ENCODE measurements at regions not wholly inside any gene's neighbourhood (a gene's known extent, or its start where the extent isn't known, plus 50 kb on each side); places are given as distances from the start of the nearest gene placed in this dataset.

- no peak for TF ChIP-seq ZFX (IDR thresholded peaks at IDR 0.05; ENCODE audit: borderline replicate concordance)
- TF ChIP-seq CTCF (IDR thresholded peaks at IDR 0.05) = no peak
- H3K27ac ChIP-seq = no peak overlapping the region
These were observed 166.6 kb downstream of the TLE3 start for GRCh38 chr15:69931156-69931555.

GRCh38 chr15:69934607-69935006 is 163.1 kb downstream of the TLE3 start:
- H3K27ac ChIP-seq = no peak overlapping the region
- no peak for TF ChIP-seq ZFX (IDR thresholded peaks at IDR 0.05; ENCODE audit: borderline replicate concordance)
- no peak for TF ChIP-seq CTCF (IDR thresholded peaks at IDR 0.05)

GRCh38 chr15:69939513-69940440 is 157.9 kb downstream of the TLE3 start:
- H3K27ac ChIP-seq = no peak overlapping the region
- TF ChIP-seq ZFX (IDR thresholded peaks at IDR 0.05; ENCODE audit: borderline replicate concordance) (no peak), CTCF (IDR thresholded peaks at IDR 0.05) (no peak)

- no peak overlapping the region for H3K27ac ChIP-seq
- TF ChIP-seq ZFX (IDR thresholded peaks at IDR 0.05; ENCODE audit: borderline replicate concordance) = no peak
- TF ChIP-seq CTCF (IDR thresholded peaks at IDR 0.05) = no peak
These were observed 157.0 kb downstream of the TLE3 start for GRCh38 chr15:69940441-69941300.

GRCh38 chr15:69941301-69941605 is 156.5 kb downstream of the TLE3 start:
- no peak for TF ChIP-seq ZFX (IDR thresholded peaks at IDR 0.05; ENCODE audit: borderline replicate concordance)
- no peak for TF ChIP-seq CTCF (IDR thresholded peaks at IDR 0.05)
- H3K27ac ChIP-seq = no peak overlapping the region

- TF ChIP-seq ZFX (IDR thresholded peaks at IDR 0.05; ENCODE audit: borderline replicate concordance) = no peak
- H3K27ac ChIP-seq = no peak overlapping the region
These were observed 155.8 kb downstream of the TLE3 start for GRCh38 chr15:69941706-69942495.

GRCh38 chr15:69943637-69944036 is 154.1 kb downstream of the TLE3 start:
- TF ChIP-seq ZFX (IDR thresholded peaks at IDR 0.05; ENCODE audit: borderline replicate concordance) (no peak), CTCF (IDR thresholded peaks at IDR 0.05) (no peak)
- no peak overlapping the region for H3K27ac ChIP-seq

Measured in 22Rv1 (cell line).